Transverse colon (tissue), 4 donors: ENCODE measurements at regions not wholly inside any gene's neighbourhood (a gene's known extent, or its start where the extent isn't known, plus 50 kb on each side); places are given as distances from the start of the nearest gene placed in this dataset.

Source experiments
- DNase-seq: peaks from one replicate; pipeline ENCODE4 v3.0.0-alpha.2; 2019
- H3K27ac ChIP-seq, 4 donors: fragments of 200-600 bp; sonication (generic); 2 replicates each; pipeline ENCODE4 v1.5.1; 2016 to 2018; ENCODE audit warnings: inconsistent platforms in 4 of 4
- H3K27me3 ChIP-seq: fragments of 200-600 bp; sonication (generic); 2 replicates; pipeline ENCODE4 v1.5.1; 2017; ENCODE audit warnings: inconsistent platforms
- H3K36me3 ChIP-seq, 4 donors: fragments of 200-600 bp; sonication (generic); 2 replicates each; pipeline ENCODE4 v1.5.1; 2017 to 2019; ENCODE audit warnings: inconsistent platforms in 4 of 4
- H3K4me1 ChIP-seq, 4 donors: fragments of 200-600 bp; sonication (generic); 2 replicates each; pipeline ENCODE4 v1.5.1; 2017 to 2020; ENCODE audit warnings: inconsistent platforms in 4 of 4
- H3K4me3 ChIP-seq, 4 donors: fragments of 200-600 bp; sonication (generic); 1 replicate in 1 of 4; 2 replicates in 3 of 4; pipeline versions ENCODE4 v1.5.1 to v1.6.1; 2017 to 2019; ENCODE audit warnings: inconsistent platforms in 4 of 4
- H3K9me3 ChIP-seq, 2 donors: fragments of 200-600 bp; sonication (generic); 2 replicates each; pipeline ENCODE4 v1.5.1; 2017 to 2019; ENCODE audit warnings: inconsistent platforms in 2 of 2
- CTCF ChIP-seq, 5 experiments: fragments of 200-600 bp in 3 of 5; fragments of 450-650 bp in 2 of 5; sonication (generic) in 3 of 5; IDR thresholded peaks; 1 replicate in 2 of 5; 2 replicates in 3 of 5; pipeline ENCODE4 v1.5.1; 2016 to 2017; ENCODE audit warnings: antibody characterized with exemption in 5 of 5, inconsistent platforms in 3 of 5, mild to moderate bottlenecking in 2 of 5, moderate library complexity in 1 of 5
- EP300 ChIP-seq: sonication (generic); formaldehyde crosslinking; IDR thresholded peaks from one replicate; pipeline ENCODE4 v1.6.1; 2017; ENCODE audit warnings: antibody characterized with exemption, low read depth
- POLR2A ChIP-seq: fragments of 450-650 bp; IDR thresholded peaks from one replicate; pipeline ENCODE4 v1.6.1; 2016; ENCODE audit warnings: antibody characterized with exemption, mild to moderate bottlenecking, moderate library complexity
- POLR2AphosphoS5 ChIP-seq, 3 donors: sonication (generic); formaldehyde crosslinking; IDR thresholded peaks; one replicate each; pipeline ENCODE4 v1.6.1; 2016; ENCODE audit warnings: antibody characterized with exemption in 3 of 3
- WGBS, 2 donors: methylation state at CpG; one replicate each; pipeline ENCODE4 v1.1.5; 2018; ENCODE audit warnings: low coverage in 1 of 2; 5-methylcytosine and 5-hydroxymethylcytosine counted together
- in situ Hi-C, 4 donors: fragments of 200-750 bp; cut with MboI; loops; one replicate each; pipeline versions ENCODE4 v1.15.0 to v1.15.1; 2017; ENCODE audit warnings: low sequenced_read_pairs in 3 of 4, low pct_ligation_motif_present in 1 of 4, low pct_unique_long_range_greater_than_20kb in 1 of 4
- intact Hi-C: fragments of 100-400 bp; cut with DNase I; formaldehyde crosslinking; loops from one replicate; pipeline ENCODE4 v1.15.1; 2023; ENCODE audit warnings: low total_unique reads

GRCh38 chr17:79215631-79216030 is 141.0 kb downstream of the ENGASE start:
- peaks cover 66% of the 10 kb centered on the region for H3K27me3 ChIP-seq
- 60 to 85% methylated on average over 1 to 13 of the region's 13 CpGs for WGBS, 2 donors
- H3K9me3 ChIP-seq, result no peaks in the 10 kb centered on the region

GRCh38 chr17:79214940-79215604 is 140.4 kb downstream of the ENGASE start:
- Histone ChIP-seq H3K4me1 (no peaks in the 10 kb centered on the region), H3K27ac (no peak overlapping the region), H3K27me3 (peaks cover 60% of the 10 kb centered on the region), H3K36me3 (no peaks in the 10 kb centered on the region), H3K4me3 (no peak overlapping the region), H3K9me3 (no peaks in the 10 kb centered on the region)
- intact Hi-C loops, result no loop called here
- in situ Hi-C loops, result no loop called here
- TF ChIP-seq CTCF (IDR thresholded peaks at IDR 0.05) (no peak), EP300 (no peak), POLR2AphosphoS5 (IDR thresholded peaks at IDR 0.05) (no peak), POLR2A (no peak)
- no peak for DNase-seq
- 33 to 35% methylated on average over 3 to 20 of the region's 20 CpGs for WGBS, 2 donors

More at GRCh38 chr17:79215631-79216030, 141.0 kb downstream of the ENGASE start:
- no peaks in the 10 kb centered on the region for H3K4me1 ChIP-seq
- in situ Hi-C loops (no loop called here), intact Hi-C loops (no loop called here)
- DNase-seq, result no peak
- H3K27ac ChIP-seq, result no peak overlapping the region
- TF ChIP-seq CTCF (IDR thresholded peaks at IDR 0.05) (no peak), POLR2AphosphoS5 (IDR thresholded peaks at IDR 0.05) (no peak), POLR2A (no peak), EP300 (no peak)
- H3K36me3 ChIP-seq, result no peaks in the 10 kb centered on the region
- no peak overlapping the region for H3K4me3 ChIP-seq

DNA sequence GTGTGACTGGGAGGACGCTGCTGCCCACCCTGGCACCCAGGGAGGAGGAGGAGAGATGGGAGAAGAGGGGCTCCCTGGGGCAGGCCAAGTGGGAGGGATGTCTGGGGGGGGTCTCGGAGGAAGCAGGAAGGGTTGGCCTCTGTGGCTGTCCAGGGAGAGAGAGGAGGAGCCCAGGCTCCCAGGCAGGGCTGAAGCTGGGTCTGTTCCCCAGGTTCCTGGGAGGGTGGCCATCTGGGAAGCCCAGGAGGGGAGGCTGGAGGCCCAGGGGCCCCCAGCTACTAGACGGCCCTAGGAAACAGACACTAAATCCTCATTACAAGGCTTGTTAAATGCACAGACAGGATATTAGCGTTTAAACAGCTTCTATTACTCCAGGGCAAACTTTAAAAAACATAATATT is 139.8 kb downstream of the ENGASE start:
- WGBS, 2 donors, result 28 to 34% methylated on average over 2 to 3 of the region's 4 CpGs
- Histone ChIP-seq H3K4me3 (no peak overlapping the region), H3K27ac (no peak overlapping the region), H3K9me3 (no peaks in the 10 kb centered on the region), H3K4me1 (no peaks in the 10 kb centered on the region), H3K27me3 (peaks cover 54% of the 10 kb centered on the region), H3K36me3 (no peaks in the 10 kb centered on the region)
- DNase-seq, result no peak
- in situ Hi-C loops (no loop called here), intact Hi-C loops (no loop called here)
- TF ChIP-seq EP300, result no peak
- TF ChIP-seq POLR2A, result no peak
- TF ChIP-seq POLR2AphosphoS5 (IDR thresholded peaks at IDR 0.05), result no peak
- no peak for TF ChIP-seq CTCF (IDR thresholded peaks at IDR 0.05)

DNA sequence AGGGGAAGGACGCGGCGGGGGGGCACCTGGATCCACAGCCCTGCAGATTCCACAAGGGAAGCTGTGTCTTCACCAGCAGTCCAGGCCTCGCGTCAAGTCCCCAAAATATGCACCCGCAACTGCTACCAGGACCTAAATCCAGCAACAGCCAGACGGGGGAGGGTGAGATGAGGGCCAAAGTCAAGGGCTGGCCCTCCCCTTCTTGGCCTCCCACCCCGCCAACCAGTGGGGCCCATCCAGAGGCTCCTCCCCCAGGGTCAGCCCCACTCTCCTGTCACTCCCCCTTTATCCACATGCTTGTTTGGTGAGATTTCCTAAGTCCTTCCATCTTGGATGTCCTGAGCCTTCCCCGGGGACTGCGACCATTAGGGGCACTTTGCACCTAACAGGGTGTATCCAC is 138.7 kb downstream of the ENGASE start:
- no peak for DNase-seq
- H3K4me3 ChIP-seq, result no peak overlapping the region
- TF ChIP-seq POLR2A (no peak), EP300 (no peak), POLR2AphosphoS5 (IDR thresholded peaks at IDR 0.05) (no peak), CTCF (IDR thresholded peaks at IDR 0.05) (no peak)
- intact Hi-C loops, result no loop called here
- H3K27me3 ChIP-seq, result peaks cover 44% of the 10 kb centered on the region
- H3K27ac ChIP-seq, result no peak overlapping the region
- in situ Hi-C loops, result no loop called here
- no peaks in the 10 kb centered on the region for H3K9me3 ChIP-seq
- H3K36me3 ChIP-seq, result no peaks in the 10 kb centered on the region
- WGBS, 2 donors, result 82% methylated on average over 10 of the region's 10 CpGs; no CpG with 5 or more reads in 1 of the 2 donors
- H3K4me1 ChIP-seq, result no peaks in the 10 kb centered on the region
